ENCODE measurements at regions not wholly inside any gene's neighbourhood (a gene's known extent, or its start where the extent isn't known, plus 50 kb on each side); places are given as distances from the start of the nearest gene placed in this dataset.

DNA sequence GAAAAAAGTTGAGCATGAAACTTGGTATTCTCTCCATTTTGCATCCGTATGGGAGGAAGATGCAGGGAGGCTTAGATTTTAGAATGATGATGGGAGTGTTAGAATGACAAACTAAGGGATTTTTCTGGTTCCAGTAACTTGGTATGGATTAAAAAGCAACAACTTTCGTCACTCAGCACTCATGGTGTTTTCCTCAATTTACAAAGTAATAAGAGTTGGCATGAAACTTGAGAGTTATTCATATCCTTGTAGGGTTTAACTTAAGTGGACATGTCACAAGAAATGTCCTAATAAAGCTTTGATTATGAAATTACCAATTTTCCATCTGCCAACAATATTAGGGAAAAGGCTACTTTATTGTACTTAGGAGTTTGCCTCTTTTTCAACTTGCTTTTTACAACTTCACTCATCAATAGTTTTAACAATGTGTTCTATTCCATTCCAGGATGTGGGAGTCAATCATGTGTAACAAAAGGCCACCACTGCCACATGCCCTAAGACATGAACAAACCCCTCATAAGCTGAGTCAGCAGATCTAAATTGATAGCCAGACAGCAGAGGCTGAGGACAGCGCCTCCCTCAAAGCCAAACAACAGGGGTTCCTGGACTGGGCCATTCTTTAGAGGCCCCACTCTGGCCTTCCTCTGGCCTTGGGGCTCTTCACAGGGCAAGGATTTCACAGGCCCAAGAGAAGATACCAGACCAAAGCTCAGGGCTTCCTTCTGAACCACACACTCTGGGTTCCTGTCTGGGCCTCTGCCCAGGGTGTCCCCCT lies 265.8 kb downstream of the TNS1 start:
- H3K27ac ChIP-seq (ENCODE audit: control insufficient read depth, insufficient read depth): no peak overlapping the region
- WGBS (ENCODE audit: insufficient coverage, insufficient replicate concordance, low lambda C conversion rate, missing lambda C conversion rate): 18% methylated on average over 3 of the region's 3 CpGs
- H3K4me2 ChIP-seq (ENCODE audit: control insufficient read depth, insufficient read depth): no peak overlapping the region
- ATAC-seq (no peak), DNase-seq (ENCODE audit: low read depth, low spot score) (no peak), FAIRE-seq (no peak)
- no peak overlapping the region for H3K9ac ChIP-seq (ENCODE audit: control insufficient read depth, insufficient read depth, low read length)
- H3K79me2 ChIP-seq (ENCODE audit: control insufficient read depth, insufficient read depth, low read length): no peaks in the 10 kb centered on the region
- H3K4me3 ChIP-seq: no peak overlapping the region
- H2AFZ ChIP-seq (ENCODE audit: control insufficient read depth, low read depth, low read length): no peak overlapping the region
- TF ChIP-seq YBX1 (IDR thresholded peaks at IDR 0.05) (no peak), CBFB (IDR thresholded peaks at IDR 0.05; ENCODE audit: low read depth) (no peak)
- no TSS peak for BruUV-seq (replicated peaks)
- in situ Hi-C loops (cut with MboI): no loop called here
- no peaks in the 10 kb centered on the region for H4K20me1 ChIP-seq (ENCODE audit: control insufficient read depth, insufficient read depth)
- intact Hi-C loops (cut with micrococcal nuclease; ENCODE audit: unreplicated experiment): no loop called here
- no peaks in the 10 kb centered on the region for H3K4me1 ChIP-seq (ENCODE audit: control insufficient read depth, insufficient read depth, low read length)
- peaks cover 0 to 3% of the 10 kb centered on the region in 2 experiments; a peak in 2 of 4 replicates for H3K27me3 ChIP-seq (replicated peaks in 1 of 2; ENCODE audit: control insufficient read depth in 2 of 2, insufficient read depth in 2 of 2, low read length in 1 of 2)
- no peaks in the 10 kb centered on the region for H3K9me3 ChIP-seq (replicated peaks; ENCODE audit: control insufficient read depth, insufficient read depth, low read length)
- H3K36me3 ChIP-seq (ENCODE audit: control insufficient read depth in 2 of 2, insufficient read depth in 2 of 2, low read length in 1 of 2): no peaks in the 10 kb centered on the region
- ChIA-PET RAD21 (ENCODE audit: unreplicated experiment) (no interaction called here), CTCF (no interaction called here), POLR2A (no interaction called here), SMC1A (ENCODE audit: uncharacterized antibody, unreplicated experiment) (no interaction called here)

GRCh38 chr2:217735899-217736298 lies 266.9 kb downstream of the TNS1 start:
- peaks cover 2 to 4% of the 10 kb centered on the region in 2 experiments; a peak in 2 of 4 replicates for H3K27me3 ChIP-seq (replicated peaks in 1 of 2; ENCODE audit: control insufficient read depth in 2 of 2, insufficient read depth in 2 of 2, low read length in 1 of 2)
- H3K79me2 ChIP-seq (ENCODE audit: control insufficient read depth, insufficient read depth, low read length): no peaks in the 10 kb centered on the region
- no peaks in the 10 kb centered on the region for H3K9me3 ChIP-seq (replicated peaks; ENCODE audit: control insufficient read depth, insufficient read depth, low read length)
- no peaks in the 10 kb centered on the region for H3K36me3 ChIP-seq (ENCODE audit: control insufficient read depth in 2 of 2, insufficient read depth in 2 of 2, low read length in 1 of 2)
- in situ Hi-C loops (cut with MboI) (no loop called here), intact Hi-C loops (cut with micrococcal nuclease; ENCODE audit: unreplicated experiment) (no loop called here)
- H3K4me3 ChIP-seq: no peak overlapping the region
- no peak overlapping the region for H3K27ac ChIP-seq (ENCODE audit: control insufficient read depth, insufficient read depth)
- no peak overlapping the region for H3K9ac ChIP-seq (ENCODE audit: control insufficient read depth, insufficient read depth, low read length)
- FAIRE-seq (no peak), DNase-seq (ENCODE audit: low read depth, low spot score) (no peak), ATAC-seq (no peak)
- WGBS (ENCODE audit: insufficient coverage, insufficient replicate concordance, low lambda C conversion rate, missing lambda C conversion rate): 59% methylated on average over 3 of the region's 3 CpGs
- ChIA-PET POLR2A (no interaction called here), CTCF (interaction anchor here (0.6 kb wide), 1 partner anchor 186 kb away, joined by 3 read pairs; no protein-coding TSS in a partner anchor), SMC1A (ENCODE audit: uncharacterized antibody, unreplicated experiment) (no interaction called here), RAD21 (ENCODE audit: unreplicated experiment) (no interaction called here)
- BruUV-seq (replicated peaks): no TSS peak
- H2AFZ ChIP-seq (ENCODE audit: control insufficient read depth, low read depth, low read length): no peak overlapping the region
- no peak overlapping the region for H3K4me2 ChIP-seq (ENCODE audit: control insufficient read depth, insufficient read depth)
- H3K4me1 ChIP-seq (ENCODE audit: control insufficient read depth, insufficient read depth, low read length): no peaks in the 10 kb centered on the region
- no peaks in the 10 kb centered on the region for H4K20me1 ChIP-seq (ENCODE audit: control insufficient read depth, insufficient read depth)
- no peak for TF ChIP-seq ASH2L (IDR thresholded peaks at IDR 0.05; ENCODE audit: borderline replicate concordance, low read depth)
- no peak for TF ChIP-seq SIX5 (IDR thresholded peaks at IDR 0.05; ENCODE audit: low read depth, low read length, severe bottlenecking)
- TF ChIP-seq TCF3 (IDR thresholded peaks at IDR 0.05; ENCODE audit: borderline replicate concordance, insufficient read depth, low read depth, low read length): no peak
- no peak for TF ChIP-seq SMAD1 (IDR thresholded peaks at IDR 0.05; ENCODE audit: low read depth, partially characterized antibody)
- TF ChIP-seq, protein P1, sequence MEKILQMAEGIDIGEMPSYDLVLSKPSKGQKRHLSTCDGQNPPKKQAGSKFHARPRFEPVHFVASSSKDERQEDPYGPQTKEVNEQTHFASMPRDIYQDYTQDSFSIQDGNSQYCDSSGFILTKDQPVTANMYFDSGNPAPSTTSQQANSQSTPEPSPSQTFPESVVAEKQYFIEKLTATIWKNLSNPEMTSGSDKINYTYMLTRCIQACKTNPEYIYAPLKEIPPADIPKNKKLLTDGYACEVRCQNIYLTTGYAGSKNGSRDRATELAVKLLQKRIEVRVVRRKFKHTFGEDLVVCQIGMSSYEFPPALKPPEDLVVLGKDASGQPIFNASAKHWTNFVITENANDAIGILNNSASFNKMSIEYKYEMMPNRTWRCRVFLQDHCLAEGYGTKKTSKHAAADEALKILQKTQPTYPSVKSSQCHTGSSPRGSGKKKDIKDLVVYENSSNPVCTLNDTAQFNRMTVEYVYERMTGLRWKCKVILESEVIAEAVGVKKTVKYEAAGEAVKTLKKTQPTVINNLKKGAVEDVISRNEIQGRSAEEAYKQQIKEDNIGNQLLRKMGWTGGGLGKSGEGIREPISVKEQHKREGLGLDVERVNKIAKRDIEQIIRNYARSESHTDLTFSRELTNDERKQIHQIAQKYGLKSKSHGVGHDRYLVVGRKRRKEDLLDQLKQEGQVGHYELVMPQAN (conservative IDR thresholded peaks at IDR 0.05): no peak
- TF ChIP-seq EZH2 (IDR thresholded peaks at IDR 0.05; ENCODE audit: borderline replicate concordance, control insufficient read depth, low read depth, low read length): no peak
- no peak for TF ChIP-seq CUX1 (IDR thresholded peaks at IDR 0.05; ENCODE audit: insufficient replicate concordance, low read depth, low read length)
- no peak for TF ChIP-seq RB1 (IDR thresholded peaks at IDR 0.05; ENCODE audit: borderline replicate concordance)

All from GM12878 (cell line).